A549 (cell line): ENCODE measurements at regions not wholly inside any gene's neighbourhood (a gene's known extent, or its start where the extent isn't known, plus 50 kb on each side); places are given as distances from the start of the nearest gene placed in this dataset.

Experiments used
- ATAC-seq, 2 experiments: fragments of 200-7000 bp in 1 of 2; fragments of >200 bp in 1 of 2; cut with Nextera tagmentation in 1 of 2; cut with Tn5 transposase in 1 of 2; 3 replicates each; pipeline versions ENCODE4 v1.8.0 to v1.9.1; 2018 to 2020; ENCODE audit warnings: mild to moderate bottlenecking in 1 of 2, moderate library complexity in 1 of 2
- CTCF ChIA-PET: fragments of 300-600 bp; sonication (Branson Sonifier 250); formaldehyde crosslinking; extraction: SDS; loops from one replicate; lab custom pipeline; 2021; ENCODE audit warnings: antibody characterized with exemption, inconsistent platforms; lab: Yijun Ruan, JAX
- POLR2A ChIA-PET: fragments of 350-600 bp; formaldehyde crosslinking; extraction: SDS; loops from one replicate; lab custom pipeline; 2021; ENCODE audit warnings: antibody characterized with exemption, inconsistent platforms; lab: Yijun Ruan, JAX
- DNase-seq, 2 experiments: peaks; one replicate each; pipeline versions ENCODE4 v3.0.0 to v3.0.0-alpha.2; 2011 to 2016; ENCODE audit warnings: low read depth in 1 of 2, low spot score in 1 of 2
- FAIRE-seq: peaks from 2 replicates; lab custom pipeline; 2011; peaks lifted over from hg19 to GRCh38; lab: Jason Lieb, UNC
- H3K27ac ChIP-seq, 2 experiments: fragments of >200 bp; sonication (Bioruptor Twin); formaldehyde crosslinking; 3 replicates each; pipeline ENCODE4 v1.5.1; 2016 to 2017
- H3K4me1 ChIP-seq: fragments of >200 bp; sonication (Bioruptor Twin); formaldehyde crosslinking; 3 replicates; pipeline ENCODE4 v1.6.1; 2016
- H3K4me2 ChIP-seq: fragments of >200 bp; sonication (Bioruptor Twin); formaldehyde crosslinking; 3 replicates; pipeline ENCODE4 v1.6.1; 2016
- H3K4me3 ChIP-seq: fragments of >200 bp; sonication (Bioruptor Twin); formaldehyde crosslinking; 3 replicates; pipeline ENCODE4 v1.5.1; 2016
- H3K9me3 ChIP-seq: fragments of >200 bp; sonication (Bioruptor Twin); formaldehyde crosslinking; 3 replicates; pipeline ENCODE4 v1.6.1; 2016
- CBX2 ChIP-seq: fragments of 200-600 bp; sonication (generic); IDR thresholded peaks from 2 replicates; pipeline ENCODE4 v1.6.1; 2016; ENCODE audit warnings: low read depth, mild to moderate bottlenecking, borderline replicate concordance
- CBX8 ChIP-seq: fragments of 200-600 bp; sonication (generic); IDR thresholded peaks from 2 replicates; pipeline ENCODE4 v1.6.1; 2016
- CHD2 ChIP-seq: fragments of 150-350 bp; IDR thresholded peaks from 2 replicates; pipeline ENCODE4 v1.6.1; 2014; ENCODE audit warnings: low read length; ENCODE audit not compliant: partially characterized antibody
- EHMT2 ChIP-seq: fragments of 200-600 bp; sonication (generic); IDR thresholded peaks from 2 replicates; pipeline ENCODE4 v1.6.1; 2016; ENCODE audit warnings: antibody characterized with exemption, low read depth, mild to moderate bottlenecking, moderate library complexity
- EP300 ChIP-seq, 2 experiments: fragments of >200 bp; sonication (Bioruptor Twin); formaldehyde crosslinking; IDR thresholded peaks; 2 replicates in 1 of 2; 3 replicates in 1 of 2; pipeline ENCODE4 v1.6.1; 2016 to 2017
- FOSB ChIP-seq: fragments of 250-450 bp; sonication (Bioruptor Pico); IDR thresholded peaks from 2 replicates; pipeline ENCODE4 v1.5.0; 2020; ENCODE audit warnings: mild to moderate bottlenecking, moderate library complexity
- GATA3 ChIP-seq: IDR thresholded peaks from 2 replicates; pipeline ENCODE4 v1.6.1; 2012; ENCODE audit warnings: borderline replicate concordance
- HOXA7 ChIP-seq: fragments of 250-450 bp; sonication (Bioruptor Pico); IDR thresholded peaks from 2 replicates; pipeline ENCODE4 v1.5.0; 2020; ENCODE audit warnings: mild to moderate bottlenecking, moderate library complexity
- JUN ChIP-seq, 2 experiments: fragments of >200 bp; sonication (Bioruptor Twin); formaldehyde crosslinking; IDR thresholded peaks; 2 replicates in 1 of 2; 3 replicates in 1 of 2; pipeline ENCODE4 v1.6.1; 2016 to 2017
- KDM1A ChIP-seq: fragments of 200-600 bp; sonication (generic); IDR thresholded peaks from 2 replicates; pipeline ENCODE4 v1.6.1; 2016; ENCODE audit warnings: low read depth, mild to moderate bottlenecking
- KDM5A ChIP-seq: fragments of 200-600 bp; sonication (generic); IDR thresholded peaks from 2 replicates; pipeline ENCODE4 v1.6.1; 2016; ENCODE audit warnings: antibody characterized with exemption, mild to moderate bottlenecking
- MAFK ChIP-seq: fragments of 450-650 bp; IDR thresholded peaks from 2 replicates; pipeline ENCODE4 v1.6.1; 2014; ENCODE audit not compliant: partially characterized antibody
- MAZ ChIP-seq: fragments of 150-350 bp; IDR thresholded peaks from 2 replicates; pipeline ENCODE4 v1.6.1; 2014; ENCODE audit warnings: antibody characterized with exemption, low read depth, low read length, borderline replicate concordance
- MYC ChIP-seq: IDR thresholded peaks from 2 replicates; pipeline ENCODE4 v1.6.1; 2012; ENCODE audit warnings: mild to moderate bottlenecking, inconsistent platforms, low read length, improper control_type of control experiment, borderline replicate concordance
- NFE2L2 ChIP-seq: fragments of 150-350 bp; conservative IDR thresholded peaks from 2 replicates; pipeline ENCODE4 v1.6.1; 2014; ENCODE audit warnings: low read length
- NR3C1 ChIP-seq: fragments of >200 bp; sonication (Bioruptor Twin); formaldehyde crosslinking; IDR thresholded peaks from 3 replicates; pipeline ENCODE4 v1.6.1; 2017
- PHF8 ChIP-seq: fragments of 200-600 bp; sonication (generic); IDR thresholded peaks from 2 replicates; pipeline ENCODE4 v1.6.1; 2016; ENCODE audit warnings: low read depth, mild to moderate bottlenecking, antibody characterized with exemption, moderate library complexity, borderline replicate concordance
- POLR2A ChIP-seq: IDR thresholded peaks from 2 replicates; pipeline ENCODE4 v1.6.1; 2012; ENCODE audit warnings: mild to moderate bottlenecking, low read length
- POLR2AphosphoS2 ChIP-seq: conservative IDR thresholded peaks from 2 replicates; pipeline ENCODE4 v1.6.1; 2012; ENCODE audit warnings: low read length, improper control_type of control experiment, inconsistent platforms
- RCOR1 ChIP-seq: fragments of 150-350 bp; IDR thresholded peaks from 2 replicates; pipeline ENCODE4 v1.6.1; 2014; ENCODE audit warnings: antibody characterized with exemption, low read length, low read depth
- SMC3 ChIP-seq: fragments of >200 bp; sonication (Bioruptor Twin); formaldehyde crosslinking; IDR thresholded peaks from 3 replicates; pipeline ENCODE4 v1.6.1; 2018; ENCODE audit warnings: inconsistent platforms
- TFCP2L1 ChIP-seq: fragments of 250-450 bp; sonication (Bioruptor Pico); IDR thresholded peaks from 2 replicates; pipeline ENCODE4 v1.5.0; 2021; ENCODE audit warnings: mild to moderate bottlenecking
- ZC3H11A ChIP-seq: fragments of 450-650 bp; IDR thresholded peaks from 2 replicates; pipeline ENCODE4 v1.6.1; 2014; ENCODE audit warnings: antibody characterized with exemption, mild to moderate bottlenecking
- ZFP36 ChIP-seq: fragments of 450-650 bp; IDR thresholded peaks from 2 replicates; pipeline ENCODE4 v1.6.1; 2014; ENCODE audit warnings: borderline replicate concordance; ENCODE audit not compliant: partially characterized antibody
- WGBS: methylation state at CpG from one replicate; pipeline ENCODE4 v1.1.6; 2017; ENCODE audit errors: missing lambda C conversion rate; 5-methylcytosine and 5-hydroxymethylcytosine counted together
- TF ChIP-seq, protein P1 (sequence below): fragments of 200-600 bp; sonication (generic); IDR thresholded peaks from 2 replicates; pipeline ENCODE4 v1.6.1; 2016; ENCODE audit warnings: antibody characterized with exemption, mild to moderate bottlenecking, moderate library complexity
- TF ChIP-seq, protein P2 (sequence below): fragments of >200 bp; sonication (Bioruptor Twin); formaldehyde crosslinking; IDR thresholded peaks from 3 replicates; pipeline ENCODE4 v1.6.1; 2016
- TF ChIP-seq, protein P3 (sequence below): fragments of 250-450 bp; sonication (Bioruptor Pico); IDR thresholded peaks from 2 replicates; pipeline ENCODE4 v1.5.0; 2021; ENCODE audit warnings: mild to moderate bottlenecking, moderate library complexity, borderline replicate concordance
- TF ChIP-seq, protein P4 (sequence below): fragments of >200 bp; sonication (Bioruptor Twin); formaldehyde crosslinking; IDR thresholded peaks from 3 replicates; pipeline ENCODE4 v1.5.1; 2016

DNA sequence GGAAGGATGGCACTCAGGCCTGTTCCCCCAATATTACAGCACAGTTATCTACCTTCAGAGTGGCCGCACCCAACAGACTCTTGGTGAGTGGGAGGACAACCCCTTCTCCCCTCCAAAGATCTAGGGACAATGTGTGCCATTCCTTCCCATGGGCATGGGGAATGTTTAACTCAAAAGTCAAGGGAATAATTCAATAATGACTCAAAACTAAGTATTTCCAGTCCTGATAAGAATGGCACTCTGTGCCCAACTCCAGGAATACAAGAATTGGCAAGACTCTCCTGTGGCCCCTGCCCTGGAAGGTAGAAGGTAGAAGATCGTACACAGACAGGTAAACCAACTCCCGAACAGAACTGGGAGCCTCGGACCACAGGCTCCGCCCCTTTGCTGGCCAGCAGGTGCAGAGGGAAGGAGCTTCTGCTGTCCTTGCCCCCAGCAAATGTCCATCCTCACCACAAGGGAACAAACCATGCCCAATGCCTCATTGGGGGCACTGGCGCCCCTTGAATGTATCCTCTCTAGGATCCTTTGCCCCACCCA, 514.0 kb downstream of the NPHP4 start:
- TF ChIP-seq MAZ (no peak), ZFP36 (no peak), CBX8 (no peak), PHF8 (no peak), POLR2AphosphoS2 (no peak), KDM5A (no peak), SMC3 (no peak), NFE2L2 (no peak), GATA3 (no peak), EP300 (IDR thresholded peaks at IDR 0.05) (no peak), HOXA7 (CRISPR knock-in tag) (no peak), JUN (IDR thresholded peaks at IDR 0.05) (no peak), POLR2A (no peak), ZC3H11A (no peak), KDM1A (no peak), TFCP2L1 (CRISPR knock-in tag) (no peak), EHMT2 (no peak)
- TF ChIP-seq, protein P1, sequence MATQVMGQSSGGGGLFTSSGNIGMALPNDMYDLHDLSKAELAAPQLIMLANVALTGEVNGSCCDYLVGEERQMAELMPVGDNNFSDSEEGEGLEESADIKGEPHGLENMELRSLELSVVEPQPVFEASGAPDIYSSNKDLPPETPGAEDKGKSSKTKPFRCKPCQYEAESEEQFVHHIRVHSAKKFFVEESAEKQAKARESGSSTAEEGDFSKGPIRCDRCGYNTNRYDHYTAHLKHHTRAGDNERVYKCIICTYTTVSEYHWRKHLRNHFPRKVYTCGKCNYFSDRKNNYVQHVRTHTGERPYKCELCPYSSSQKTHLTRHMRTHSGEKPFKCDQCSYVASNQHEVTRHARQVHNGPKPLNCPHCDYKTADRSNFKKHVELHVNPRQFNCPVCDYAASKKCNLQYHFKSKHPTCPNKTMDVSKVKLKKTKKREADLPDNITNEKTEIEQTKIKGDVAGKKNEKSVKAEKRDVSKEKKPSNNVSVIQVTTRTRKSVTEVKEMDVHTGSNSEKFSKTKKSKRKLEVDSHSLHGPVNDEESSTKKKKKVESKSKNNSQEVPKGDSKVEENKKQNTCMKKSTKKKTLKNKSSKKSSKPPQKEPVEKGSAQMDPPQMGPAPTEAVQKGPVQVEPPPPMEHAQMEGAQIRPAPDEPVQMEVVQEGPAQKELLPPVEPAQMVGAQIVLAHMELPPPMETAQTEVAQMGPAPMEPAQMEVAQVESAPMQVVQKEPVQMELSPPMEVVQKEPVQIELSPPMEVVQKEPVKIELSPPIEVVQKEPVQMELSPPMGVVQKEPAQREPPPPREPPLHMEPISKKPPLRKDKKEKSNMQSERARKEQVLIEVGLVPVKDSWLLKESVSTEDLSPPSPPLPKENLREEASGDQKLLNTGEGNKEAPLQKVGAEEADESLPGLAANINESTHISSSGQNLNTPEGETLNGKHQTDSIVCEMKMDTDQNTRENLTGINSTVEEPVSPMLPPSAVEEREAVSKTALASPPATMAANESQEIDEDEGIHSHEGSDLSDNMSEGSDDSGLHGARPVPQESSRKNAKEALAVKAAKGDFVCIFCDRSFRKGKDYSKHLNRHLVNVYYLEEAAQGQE = no peak
- TF ChIP-seq, protein P2, sequence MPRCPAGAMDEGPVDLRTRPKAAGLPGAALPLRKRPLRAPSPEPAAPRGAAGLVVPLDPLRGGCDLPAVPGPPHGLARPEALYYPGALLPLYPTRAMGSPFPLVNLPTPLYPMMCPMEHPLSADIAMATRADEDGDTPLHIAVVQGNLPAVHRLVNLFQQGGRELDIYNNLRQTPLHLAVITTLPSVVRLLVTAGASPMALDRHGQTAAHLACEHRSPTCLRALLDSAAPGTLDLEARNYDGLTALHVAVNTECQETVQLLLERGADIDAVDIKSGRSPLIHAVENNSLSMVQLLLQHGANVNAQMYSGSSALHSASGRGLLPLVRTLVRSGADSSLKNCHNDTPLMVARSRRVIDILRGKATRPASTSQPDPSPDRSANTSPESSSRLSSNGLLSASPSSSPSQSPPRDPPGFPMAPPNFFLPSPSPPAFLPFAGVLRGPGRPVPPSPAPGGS = no peak
- TF ChIP-seq, protein P3, sequence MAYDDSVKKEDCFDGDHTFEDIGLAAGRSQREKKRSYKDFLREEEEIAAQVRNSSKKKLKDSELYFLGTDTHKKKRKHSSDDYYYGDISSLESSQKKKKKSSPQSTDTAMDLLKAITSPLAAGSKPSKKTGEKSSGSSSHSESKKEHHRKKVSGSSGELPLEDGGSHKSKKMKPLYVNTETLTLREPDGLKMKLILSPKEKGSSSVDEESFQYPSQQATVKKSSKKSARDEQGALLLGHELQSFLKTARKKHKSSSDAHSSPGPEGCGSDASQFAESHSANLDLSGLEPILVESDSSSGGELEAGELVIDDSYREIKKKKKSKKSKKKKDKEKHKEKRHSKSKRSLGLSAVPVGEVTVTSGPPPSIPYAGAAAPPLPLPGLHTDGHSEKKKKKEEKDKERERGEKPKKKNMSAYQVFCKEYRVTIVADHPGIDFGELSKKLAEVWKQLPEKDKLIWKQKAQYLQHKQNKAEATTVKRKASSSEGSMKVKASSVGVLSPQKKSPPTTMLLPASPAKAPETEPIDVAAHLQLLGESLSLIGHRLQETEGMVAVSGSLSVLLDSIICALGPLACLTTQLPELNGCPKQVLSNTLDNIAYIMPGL (CRISPR knock-in tag) = no peak
- FAIRE-seq = no peak

DNA sequence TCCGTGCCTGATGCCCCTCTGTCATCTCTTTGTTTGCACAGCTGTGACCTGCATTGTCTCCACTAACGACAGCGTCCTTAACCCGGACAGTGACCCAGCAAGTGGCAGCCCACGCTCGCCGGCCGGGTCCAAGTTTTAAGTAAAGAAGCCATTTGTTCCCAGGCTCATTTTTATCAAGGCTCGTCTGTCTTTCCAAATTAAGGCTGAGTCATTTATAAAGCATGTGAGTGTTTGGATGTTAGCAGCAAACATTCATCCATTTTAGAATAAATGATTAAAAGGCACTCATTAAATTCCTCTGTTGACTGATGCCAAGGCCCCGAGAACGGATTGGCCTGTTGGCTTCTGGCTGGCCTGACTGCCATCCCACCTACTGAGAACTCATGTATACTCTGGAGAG, 514.5 kb downstream of the NPHP4 start:
- ChIA-PET POLR2A (no interaction called here), CTCF (no interaction called here)
- H3K4me3 ChIP-seq = no peak overlapping the region
- 41% methylated on average over 10 of the region's 11 CpGs for WGBS
- H3K27ac ChIP-seq = no peak overlapping the region
- no peaks in the 10 kb centered on the region for H3K9me3 ChIP-seq
- H3K4me2 ChIP-seq = no peak overlapping the region
- no peak for ATAC-seq
- no peak for FAIRE-seq
- DNase-seq = no peak
- H3K4me1 ChIP-seq = no peaks in the 10 kb centered on the region
- TF ChIP-seq RCOR1 (no peak), FOSB (CRISPR knock-in tag) (no peak), MYC (no peak), POLR2A (no peak), CBX2 (no peak), KDM1A (no peak), CHD2 (no peak), TFCP2L1 (CRISPR knock-in tag) (no peak), NR3C1 (no peak), MAFK (no peak)
- TF ChIP-seq, protein P4, sequence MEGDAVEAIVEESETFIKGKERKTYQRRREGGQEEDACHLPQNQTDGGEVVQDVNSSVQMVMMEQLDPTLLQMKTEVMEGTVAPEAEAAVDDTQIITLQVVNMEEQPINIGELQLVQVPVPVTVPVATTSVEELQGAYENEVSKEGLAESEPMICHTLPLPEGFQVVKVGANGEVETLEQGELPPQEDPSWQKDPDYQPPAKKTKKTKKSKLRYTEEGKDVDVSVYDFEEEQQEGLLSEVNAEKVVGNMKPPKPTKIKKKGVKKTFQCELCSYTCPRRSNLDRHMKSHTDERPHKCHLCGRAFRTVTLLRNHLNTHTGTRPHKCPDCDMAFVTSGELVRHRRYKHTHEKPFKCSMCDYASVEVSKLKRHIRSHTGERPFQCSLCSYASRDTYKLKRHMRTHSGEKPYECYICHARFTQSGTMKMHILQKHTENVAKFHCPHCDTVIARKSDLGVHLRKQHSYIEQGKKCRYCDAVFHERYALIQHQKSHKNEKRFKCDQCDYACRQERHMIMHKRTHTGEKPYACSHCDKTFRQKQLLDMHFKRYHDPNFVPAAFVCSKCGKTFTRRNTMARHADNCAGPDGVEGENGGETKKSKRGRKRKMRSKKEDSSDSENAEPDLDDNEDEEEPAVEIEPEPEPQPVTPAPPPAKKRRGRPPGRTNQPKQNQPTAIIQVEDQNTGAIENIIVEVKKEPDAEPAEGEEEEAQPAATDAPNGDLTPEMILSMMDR = no peak
- TF ChIP-seq, protein P3 (CRISPR knock-in tag) = no peak

More for the DNA sequence above, 514.0 kb downstream of the NPHP4 start:
- H3K4me3 ChIP-seq = no peak overlapping the region
- ChIA-PET POLR2A (no interaction called here), CTCF (no interaction called here)
- WGBS = 4% methylated on average over 6 of the region's 6 CpGs
- no peaks in the 10 kb centered on the region for H3K9me3 ChIP-seq
- H3K27ac ChIP-seq = no peak overlapping the region
- no peak overlapping the region for H3K4me2 ChIP-seq
- no peaks in the 10 kb centered on the region for H3K4me1 ChIP-seq
- no peak for ATAC-seq
- DNase-seq = no peak
